H9 (cell line): ENCODE measurements at regions not wholly inside any gene's neighbourhood (a gene's known extent, or its start where the extent isn't known, plus 50 kb on each side); places are given as distances from the start of the nearest gene placed in this dataset.

Source experiments
- DNase-seq: peaks from one replicate; pipeline ENCODE4 v3.0.0-alpha.2; 2017
- H2AFZ ChIP-seq: one replicate; pipeline ENCODE4 v1.6.1; 2013; ENCODE audit warnings: mild to moderate bottlenecking, low read length, control low read depth, moderate library complexity
- H2AK5ac ChIP-seq: 2 replicates; pipeline ENCODE4 v1.6.1; 2013; ENCODE audit warnings: low read length, control low read depth, mixed read lengths; ENCODE audit not compliant: insufficient read length
- H2BK120ac ChIP-seq: one replicate; pipeline ENCODE4 v1.6.1; 2013; ENCODE audit warnings: low read depth, mild to moderate bottlenecking, low read length, control low read depth, inconsistent platforms; ENCODE audit not compliant: poor library complexity, severe bottlenecking
- H2BK12ac ChIP-seq: 2 replicates; pipeline ENCODE4 v1.6.1; 2013; ENCODE audit warnings: low read length, control low read depth, mixed read lengths, low read depth; ENCODE audit not compliant: insufficient read length
- H2BK15ac ChIP-seq: 2 replicates; pipeline ENCODE4 v1.6.1; 2013; ENCODE audit warnings: low read depth, low read length, control low read depth
- H2BK20ac ChIP-seq: one replicate; pipeline ENCODE4 v1.6.1; 2013; ENCODE audit warnings: low read depth, mild to moderate bottlenecking, low read length, control low read depth, inconsistent platforms; ENCODE audit not compliant: poor library complexity, severe bottlenecking
- H2BK5ac ChIP-seq: 2 replicates; pipeline ENCODE4 v1.6.1; 2013; ENCODE audit warnings: low read length, control low read depth, mixed read lengths; ENCODE audit not compliant: insufficient read length
- H3K14ac ChIP-seq: 2 replicates; pipeline ENCODE4 v1.6.1; 2013; ENCODE audit warnings: low read length, control low read depth; ENCODE audit not compliant: insufficient read depth
- H3K18ac ChIP-seq: 2 replicates; pipeline ENCODE4 v1.6.1; 2013; ENCODE audit warnings: low read depth, mild to moderate bottlenecking, mixed read lengths, low read length, control low read depth; ENCODE audit not compliant: insufficient read length
- H3K23ac ChIP-seq: 2 replicates; pipeline ENCODE4 v1.6.1; 2013; ENCODE audit warnings: low read length, control low read depth, mixed read lengths, low read depth; ENCODE audit not compliant: insufficient read length
- H3K23me2 ChIP-seq: 2 replicates; pipeline ENCODE4 v1.6.1; 2013; ENCODE audit warnings: low read depth, mild to moderate bottlenecking, mixed read lengths, low read length, control low read depth; ENCODE audit not compliant: insufficient read length, poor library complexity, severe bottlenecking
- H3K27ac ChIP-seq: 2 replicates; pipeline ENCODE4 v1.5.1; 2013; ENCODE audit warnings: low read length, control low read depth, mixed read lengths, low read depth; ENCODE audit not compliant: insufficient read length
- H3K27me3 ChIP-seq: 2 replicates; pipeline ENCODE4 v1.6.1; 2013; ENCODE audit warnings: low read length, control low read depth, inconsistent platforms; ENCODE audit not compliant: insufficient read depth
- H3K4ac ChIP-seq: 2 replicates; pipeline ENCODE4 v1.6.1; 2013; ENCODE audit warnings: low read depth, mild to moderate bottlenecking, control low read depth, inconsistent platforms, low read length, moderate library complexity
- H3K4me1 ChIP-seq: 2 replicates; pipeline ENCODE4 v1.6.1; 2013; ENCODE audit warnings: low read length, control low read depth, inconsistent platforms; ENCODE audit not compliant: insufficient read depth
- H3K4me2 ChIP-seq: 2 replicates; pipeline ENCODE4 v1.6.1; 2013; ENCODE audit warnings: low read length, control low read depth, mixed read lengths; ENCODE audit not compliant: insufficient read length, insufficient read depth
- H3K56ac ChIP-seq: 2 replicates; pipeline ENCODE4 v1.6.1; 2013; ENCODE audit warnings: low read depth, mild to moderate bottlenecking, mixed read lengths, low read length, control low read depth; ENCODE audit not compliant: insufficient read length
- H3K79me1 ChIP-seq: 2 replicates; pipeline ENCODE4 v1.6.1; 2013; ENCODE audit warnings: low read depth, mild to moderate bottlenecking, moderate library complexity, low read length, control low read depth, inconsistent platforms; ENCODE audit not compliant: insufficient read depth, poor library complexity, severe bottlenecking
- H3K79me2 ChIP-seq: 2 replicates; pipeline ENCODE4 v1.6.1; 2013; ENCODE audit warnings: low read length, control low read depth, inconsistent platforms; ENCODE audit not compliant: insufficient read depth
- H3K9ac ChIP-seq: 2 replicates; pipeline ENCODE4 v1.6.1; 2013; ENCODE audit warnings: low read length, control low read depth, mixed read lengths; ENCODE audit not compliant: insufficient read length; ENCODE audit errors: extremely low read depth
- H3K9me3 ChIP-seq: one replicate; pipeline ENCODE4 v1.6.1; 2013; ENCODE audit warnings: low read depth, low read length, inconsistent platforms; ENCODE audit not compliant: control insufficient read depth
- H3T11ph ChIP-seq: one replicate; pipeline ENCODE4 v1.6.1; 2013; ENCODE audit warnings: mild to moderate bottlenecking, low read length, control low read depth, inconsistent platforms
- H4K20me1 ChIP-seq: one replicate; pipeline ENCODE4 v1.6.1; 2013; ENCODE audit not compliant: control insufficient read depth, insufficient read length, insufficient read depth
- H4K5ac ChIP-seq: 2 replicates; pipeline ENCODE4 v1.6.1; 2013; ENCODE audit warnings: low read depth, mild to moderate bottlenecking, mixed read lengths, low read length, control low read depth; ENCODE audit not compliant: insufficient read length
- H4K8ac ChIP-seq: replicated peaks from 2 replicates; pipeline ENCODE4 v1.6.1; 2013; ENCODE audit warnings: low read length, control low read depth, mixed read lengths, low read depth; ENCODE audit not compliant: insufficient read length
- H4K91ac ChIP-seq: 2 replicates; pipeline ENCODE4 v1.6.1; 2013; ENCODE audit warnings: low read depth, mild to moderate bottlenecking, moderate library complexity, mixed read lengths, low read length, control low read depth; ENCODE audit not compliant: insufficient read length
- H3K27ac Mint-ChIP-seq, 3 experiments: 2 replicates in 2 of 3; 3 replicates in 1 of 3; pipeline ENCODE4 v1.8.0; 2020 to 2021; ENCODE audit warnings: mixed read lengths in 3 of 3, mild to moderate bottlenecking in 1 of 3, moderate library complexity in 1 of 3
- H3K27me3 Mint-ChIP-seq: 2 replicates; pipeline ENCODE4 v1.8.0; 2021; ENCODE audit warnings: low read depth, mild to moderate bottlenecking, moderate library complexity, mixed read lengths
- H3K36me3 Mint-ChIP-seq, 3 experiments: 2 replicates in 2 of 3; 3 replicates in 1 of 3; pipeline ENCODE4 v1.8.0; 2020 to 2021; ENCODE audit warnings: low read depth in 3 of 3, mixed read lengths in 3 of 3; ENCODE audit not compliant: insufficient read depth in 1 of 3
- H3K4me1 Mint-ChIP-seq, 2 experiments: 2 replicates each; pipeline ENCODE4 v1.8.0; 2020; ENCODE audit warnings: mixed read lengths in 2 of 2
- H3K4me3 Mint-ChIP-seq, 2 experiments: 2 replicates in 1 of 2; 3 replicates in 1 of 2; pipeline ENCODE4 v1.8.0; 2020 to 2021; ENCODE audit warnings: mild to moderate bottlenecking in 2 of 2, mixed read lengths in 2 of 2, moderate library complexity in 1 of 2
- H3K9me3 Mint-ChIP-seq, 2 experiments: 2 replicates in 1 of 2; 3 replicates in 1 of 2; pipeline ENCODE4 v1.8.0; 2020; ENCODE audit warnings: mild to moderate bottlenecking in 2 of 2, mixed read lengths in 2 of 2, moderate library complexity in 1 of 2
- WGBS: extraction: QIAGEN DNeasy Blood & Tissue Kit; methylation state at CpG from one replicate; pipeline ENCODE4 v1.1.7; 2013; ENCODE audit warnings: missing lambda C conversion rate, low lambda C conversion rate, mixed read lengths; ENCODE audit not compliant: insufficient read length; ENCODE audit errors: extremely low coverage; 5-methylcytosine and 5-hydroxymethylcytosine counted together
- TF ChIP-seq, protein P1 (sequence below): fragments of 200-600 bp; sonication (generic); conservative IDR thresholded peaks from 3 replicates; pipeline ENCODE4 v1.8.0; 2021; ENCODE audit warnings: antibody characterized with exemption, mild to moderate bottlenecking

GRCh38 chr15:20351448-20351971, 190.1 kb downstream of the GOLGA6L6 start:
- H2AFZ ChIP-seq: no peak overlapping the region
- H2BK20ac ChIP-seq: no peak overlapping the region
- no peak overlapping the region for H2BK15ac ChIP-seq
- H3K23me2 ChIP-seq: no peaks in the 10 kb centered on the region
- DNase-seq: peak; percentile 28
- H3K4ac ChIP-seq: no peak overlapping the region
- no peaks in the 10 kb centered on the region for H3K79me2 ChIP-seq
- Mint-ChIP-seq H3K27me3 (peaks cover 30% of the 10 kb centered on the region), H3K36me3 (peaks cover 41 to 53% (median 48%) of the 10 kb centered on the region in 3 experiments), H3K4me3 (no peak overlapping the region), H3K27ac (no peak overlapping the region), H3K9me3 (no peaks in the 10 kb centered on the region), H3K4me1 (no peaks in the 10 kb centered on the region)
- no peak overlapping the region for H2AK5ac ChIP-seq
- TF ChIP-seq, protein P1, sequence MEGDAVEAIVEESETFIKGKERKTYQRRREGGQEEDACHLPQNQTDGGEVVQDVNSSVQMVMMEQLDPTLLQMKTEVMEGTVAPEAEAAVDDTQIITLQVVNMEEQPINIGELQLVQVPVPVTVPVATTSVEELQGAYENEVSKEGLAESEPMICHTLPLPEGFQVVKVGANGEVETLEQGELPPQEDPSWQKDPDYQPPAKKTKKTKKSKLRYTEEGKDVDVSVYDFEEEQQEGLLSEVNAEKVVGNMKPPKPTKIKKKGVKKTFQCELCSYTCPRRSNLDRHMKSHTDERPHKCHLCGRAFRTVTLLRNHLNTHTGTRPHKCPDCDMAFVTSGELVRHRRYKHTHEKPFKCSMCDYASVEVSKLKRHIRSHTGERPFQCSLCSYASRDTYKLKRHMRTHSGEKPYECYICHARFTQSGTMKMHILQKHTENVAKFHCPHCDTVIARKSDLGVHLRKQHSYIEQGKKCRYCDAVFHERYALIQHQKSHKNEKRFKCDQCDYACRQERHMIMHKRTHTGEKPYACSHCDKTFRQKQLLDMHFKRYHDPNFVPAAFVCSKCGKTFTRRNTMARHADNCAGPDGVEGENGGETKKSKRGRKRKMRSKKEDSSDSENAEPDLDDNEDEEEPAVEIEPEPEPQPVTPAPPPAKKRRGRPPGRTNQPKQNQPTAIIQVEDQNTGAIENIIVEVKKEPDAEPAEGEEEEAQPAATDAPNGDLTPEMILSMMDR: no peak
- no peak overlapping the region for H3K56ac ChIP-seq
- no peaks in the 10 kb centered on the region for H3K4me1 ChIP-seq
- no peaks in the 10 kb centered on the region for H4K20me1 ChIP-seq
- no peak overlapping the region for H4K91ac ChIP-seq
- no peak overlapping the region for H3K14ac ChIP-seq
- peaks cover 100% of the 10 kb centered on the region for H3K9me3 ChIP-seq
- H2BK120ac ChIP-seq: no peak overlapping the region
- no peak overlapping the region for H3K18ac ChIP-seq
- no peak overlapping the region for H4K8ac ChIP-seq
- no peak overlapping the region for H2BK12ac ChIP-seq
- no peaks in the 10 kb centered on the region for H3K79me1 ChIP-seq
- no peak overlapping the region for H3T11ph ChIP-seq
- no peak overlapping the region for H3K27ac ChIP-seq
- H3K9ac ChIP-seq: no peak overlapping the region
- H3K27me3 ChIP-seq: no peaks in the 10 kb centered on the region
- WGBS: no CpG with 5 or more reads among the region's 9 CpGs
- no peak overlapping the region for H3K23ac ChIP-seq
- H3K4me2 ChIP-seq: no peak overlapping the region
- no peak overlapping the region for H4K5ac ChIP-seq
- H2BK5ac ChIP-seq: no peak overlapping the region
